GM21360 (cell line): ENCODE measurements at regions not wholly inside any gene's neighbourhood (a gene's known extent, or its start where the extent isn't known, plus 50 kb on each side); places are given as distances from the start of the nearest gene placed in this dataset.
"Not testable (repeated sequence)": the region's sequence is repeated elsewhere in the genome, so short reads cannot be mapped to it uniquely, and the experiment has no call there.

Experiments used
- ATAC-seq: cut with Tn5 transposase; IDR thresholded peaks from one replicate; pipeline ENCODE4 v1.9.1; 2021; ENCODE audit warnings: mild to moderate bottlenecking, moderate library complexity; ENCODE audit not compliant: unreplicated experiment

DNA sequence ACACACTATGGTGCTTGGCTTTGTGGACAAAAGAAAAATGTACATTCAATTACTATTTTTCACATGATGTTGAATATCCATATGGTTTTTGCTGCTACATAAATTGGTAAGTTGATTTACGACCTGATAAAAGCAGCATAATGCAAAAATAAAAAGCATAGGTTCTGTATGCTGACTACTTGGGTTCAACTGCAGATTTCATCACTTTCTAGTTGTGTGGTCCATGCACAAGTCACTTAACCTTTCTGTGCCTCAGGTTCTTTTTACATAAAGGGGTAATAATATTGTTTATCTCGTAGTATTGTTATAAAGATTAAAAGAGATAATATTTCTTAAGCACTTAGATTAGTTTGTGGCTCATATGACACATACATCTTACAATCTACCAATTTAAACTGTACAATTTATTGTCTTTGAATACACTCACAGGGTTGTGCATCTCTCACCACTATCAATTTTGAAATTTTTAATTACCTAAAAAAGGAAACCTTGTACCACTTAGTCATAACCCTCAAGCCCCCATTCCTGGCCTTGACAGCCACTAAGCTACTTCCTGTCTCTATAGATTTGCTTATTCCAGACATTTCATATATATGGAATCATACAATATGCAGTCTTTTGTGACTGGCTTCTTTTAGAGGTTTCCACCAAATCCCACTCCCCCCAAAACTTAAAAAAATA, 1443.9 kb downstream of the SUCLG1 start:
- no peak for ATAC-seq

DNA sequence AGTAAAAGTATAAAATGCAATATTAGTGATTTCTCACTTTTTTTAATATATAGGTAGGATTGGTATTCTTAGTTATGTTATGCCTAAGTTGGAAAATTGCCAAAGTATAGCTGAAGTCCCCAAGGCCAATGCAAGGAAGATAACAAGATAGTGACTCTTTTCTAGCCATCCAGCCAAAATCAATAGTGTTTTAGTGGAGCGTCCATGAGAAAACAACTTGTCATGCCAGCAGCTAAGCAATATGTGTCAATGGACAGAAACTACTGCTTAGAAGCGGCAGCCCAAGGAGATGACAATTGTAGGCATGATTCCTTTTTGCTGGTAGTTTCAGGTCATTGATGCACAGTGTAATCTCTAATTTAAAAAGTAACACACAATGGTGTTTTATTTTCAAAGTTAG, 1444.6 kb downstream of the SUCLG1 start:
- no peak for ATAC-seq

DNA sequence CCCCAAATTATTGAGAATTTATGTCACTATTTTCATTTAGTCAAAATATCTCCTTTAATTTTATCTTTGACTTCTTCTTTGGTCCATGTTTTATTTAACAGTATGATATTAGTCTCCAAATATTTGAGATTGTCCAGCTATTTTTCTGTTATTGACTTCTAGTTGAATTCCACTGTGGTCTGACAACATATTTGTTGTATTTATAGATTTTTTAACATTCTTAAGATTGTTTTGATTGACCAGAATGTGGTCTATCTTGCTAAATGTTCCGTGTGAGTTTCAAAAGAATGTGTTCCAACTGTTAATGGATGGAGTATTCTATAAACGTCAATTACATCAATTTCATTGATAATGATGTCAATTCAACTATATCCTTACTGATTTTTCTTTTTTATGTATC, 1452.1 kb downstream of the SUCLG1 start:
- no peak for ATAC-seq

DNA sequence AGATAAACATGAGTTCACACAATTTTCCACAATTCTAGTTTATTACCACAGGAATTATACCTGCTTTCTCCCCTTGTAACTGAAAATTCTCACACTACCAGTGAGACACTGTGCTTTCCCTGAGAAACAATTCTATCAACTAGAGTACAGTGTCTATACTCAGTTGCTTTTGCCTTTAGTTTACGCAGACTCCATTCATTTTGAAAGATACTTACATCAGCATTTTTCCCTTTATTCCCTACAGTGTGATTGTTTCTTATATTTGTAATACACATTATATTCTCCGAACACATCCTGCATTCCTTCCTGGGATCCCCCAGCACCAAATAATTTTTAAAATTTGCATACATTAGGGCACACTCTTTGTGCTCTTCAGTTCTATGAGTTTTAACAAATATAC, 1455.5 kb downstream of the SUCLG1 start:
- ATAC-seq = no peak

DNA sequence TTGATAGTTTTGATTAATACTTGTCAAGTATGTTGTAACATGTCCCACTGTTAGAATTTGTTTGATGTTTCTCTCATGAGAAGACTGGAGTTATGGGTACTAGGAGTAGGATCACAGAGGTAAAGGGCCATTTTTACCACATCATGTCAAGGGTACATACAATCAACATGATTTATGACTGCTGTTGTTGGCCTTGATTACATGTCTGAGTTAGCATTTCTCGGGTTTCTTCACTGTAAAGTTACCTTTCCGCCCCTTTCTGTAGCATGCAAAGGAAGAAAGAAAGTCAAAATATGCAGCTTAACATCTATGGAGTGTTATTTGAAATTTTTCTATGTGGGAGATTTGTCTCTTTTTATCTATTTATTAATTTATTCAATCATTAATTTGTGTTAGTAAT, 1456.4 kb downstream of the SUCLG1 start:
- ATAC-seq = no peak

DNA sequence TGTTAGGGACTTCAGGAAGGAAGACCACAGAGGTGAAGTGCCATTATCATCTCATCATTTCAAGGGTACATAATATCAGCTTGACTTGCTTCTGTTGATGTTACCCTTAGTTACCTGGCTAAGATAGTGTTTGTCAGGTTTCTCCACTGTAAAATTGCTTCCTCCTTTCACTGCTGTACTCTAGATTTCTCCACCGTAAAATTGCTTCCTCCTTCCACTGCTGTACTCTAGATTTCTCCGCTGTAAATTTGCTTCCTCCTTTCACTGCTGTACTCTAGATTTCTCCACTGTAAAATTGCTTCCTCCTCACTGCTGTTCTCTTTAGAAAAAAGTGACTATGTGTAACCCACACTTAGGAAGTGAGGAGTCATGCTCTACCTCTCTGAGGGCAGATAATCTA, 1460.3 kb downstream of the SUCLG1 start:
- ATAC-seq = no peak

DNA sequence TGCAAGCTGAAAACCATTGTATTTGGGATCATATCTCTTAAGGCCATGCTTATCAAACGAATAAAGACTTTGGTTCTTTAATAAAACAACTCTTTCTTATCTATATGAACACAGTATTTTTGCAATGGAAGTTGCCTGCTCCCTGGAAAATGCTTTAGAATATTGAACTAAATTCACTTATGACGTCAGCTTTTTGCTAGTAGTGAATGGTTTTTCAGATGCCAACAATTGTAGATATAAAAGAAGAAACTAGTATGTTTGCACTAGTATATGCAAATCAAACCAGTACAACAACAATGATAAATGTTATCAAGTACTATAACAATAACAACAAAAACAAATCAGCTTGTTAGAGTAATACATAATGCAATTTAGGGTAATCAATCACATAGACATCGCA, 1462.9 kb downstream of the SUCLG1 start:
- no peak for ATAC-seq

DNA sequence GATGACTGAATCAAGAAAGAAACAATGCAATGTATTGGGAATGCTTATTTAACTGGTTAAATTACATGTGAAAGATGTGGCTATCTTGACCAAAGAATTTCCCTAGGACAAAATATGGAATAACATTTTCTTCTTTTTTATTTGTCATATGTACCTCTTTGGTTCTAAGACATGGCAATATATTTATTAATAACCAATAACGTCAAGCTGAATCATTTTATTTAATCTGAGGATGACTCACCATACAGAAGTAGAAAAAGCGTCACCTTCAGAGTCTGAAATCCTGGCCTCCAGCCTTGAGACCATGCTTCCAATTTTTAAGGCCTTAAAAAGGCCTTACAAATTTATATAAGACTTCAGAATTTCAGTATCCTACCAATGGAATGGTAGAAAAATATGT, 1464.9 kb downstream of the SUCLG1 start:
- no peak for ATAC-seq

DNA sequence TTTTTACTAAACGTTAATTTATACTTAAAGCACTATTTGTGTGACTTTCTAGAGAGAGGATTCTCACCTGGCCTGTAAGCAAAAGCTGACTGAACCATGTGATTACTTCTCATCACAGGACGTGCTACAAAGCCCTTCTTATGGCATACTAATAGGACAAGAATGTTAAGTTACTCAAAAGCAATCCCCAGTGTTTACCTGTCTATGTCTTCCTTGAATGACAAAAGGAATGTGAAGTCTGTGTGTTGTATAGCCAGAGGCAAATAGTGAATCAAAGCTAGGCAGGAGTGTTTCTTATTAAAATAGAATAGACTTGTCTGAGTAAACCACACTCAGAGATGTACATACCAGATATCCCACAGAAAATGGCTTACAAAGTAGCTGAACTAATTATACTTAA, 1465.5 kb downstream of the SUCLG1 start:
- ATAC-seq = no peak

DNA sequence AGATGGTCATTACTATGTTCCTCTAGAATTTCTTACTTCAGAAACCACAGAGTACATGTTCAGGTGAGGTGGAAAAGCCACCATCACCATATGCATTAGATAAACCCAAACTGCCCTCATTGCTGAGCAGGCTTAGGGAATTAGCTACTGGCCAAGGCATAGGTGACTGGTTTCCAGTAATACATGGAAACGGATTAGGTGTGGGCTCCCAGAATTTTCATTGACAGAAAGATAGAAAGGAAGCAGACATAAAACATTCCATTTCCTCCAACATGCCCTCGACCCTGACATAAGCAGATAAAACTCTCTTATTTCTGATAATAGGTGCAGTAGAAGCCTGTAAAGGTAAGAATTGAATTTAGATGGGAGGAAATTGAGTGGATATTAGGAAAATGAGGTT, 1466.1 kb downstream of the SUCLG1 start:
- no peak for ATAC-seq

DNA sequence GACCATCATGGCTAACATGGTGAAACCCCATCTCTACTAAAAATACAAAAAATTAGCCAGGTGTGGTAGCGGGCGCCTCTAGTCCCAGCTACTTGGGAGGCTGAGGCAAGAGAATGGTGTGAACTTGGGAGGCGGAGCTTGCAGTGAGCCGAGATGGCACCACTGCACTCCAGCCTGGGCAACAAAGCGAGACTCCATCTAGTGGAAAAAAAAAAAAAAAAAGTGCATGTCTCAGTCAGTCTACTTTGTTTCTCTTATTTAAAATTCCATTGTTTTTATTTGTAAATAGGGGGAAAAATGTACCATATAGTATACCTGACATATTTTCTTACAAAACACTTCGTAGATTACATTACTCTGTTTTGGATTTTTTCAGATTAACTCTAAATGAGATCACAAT, 1471.4 kb downstream of the SUCLG1 start:
- not testable (repeated sequence) for ATAC-seq

DNA sequence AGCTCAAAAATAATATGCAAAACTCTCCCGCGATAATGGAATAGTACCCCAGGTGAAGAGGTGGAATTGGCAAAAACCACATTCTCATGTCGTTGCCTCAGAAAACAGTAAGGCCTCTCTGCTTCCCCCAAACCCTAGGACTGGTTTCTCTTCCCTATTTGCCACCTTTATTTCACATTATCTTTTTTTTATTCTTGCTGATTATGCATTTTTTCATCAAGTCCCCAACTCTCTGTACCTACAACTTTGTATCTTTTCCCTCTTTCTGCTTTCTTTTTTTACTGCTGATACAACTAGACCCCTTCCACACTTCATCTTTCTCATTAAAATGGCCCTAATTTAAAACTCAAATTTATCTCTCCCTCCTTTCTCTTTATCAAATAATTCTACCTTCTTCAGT, 1472.2 kb downstream of the SUCLG1 start:
- ATAC-seq = no peak

DNA sequence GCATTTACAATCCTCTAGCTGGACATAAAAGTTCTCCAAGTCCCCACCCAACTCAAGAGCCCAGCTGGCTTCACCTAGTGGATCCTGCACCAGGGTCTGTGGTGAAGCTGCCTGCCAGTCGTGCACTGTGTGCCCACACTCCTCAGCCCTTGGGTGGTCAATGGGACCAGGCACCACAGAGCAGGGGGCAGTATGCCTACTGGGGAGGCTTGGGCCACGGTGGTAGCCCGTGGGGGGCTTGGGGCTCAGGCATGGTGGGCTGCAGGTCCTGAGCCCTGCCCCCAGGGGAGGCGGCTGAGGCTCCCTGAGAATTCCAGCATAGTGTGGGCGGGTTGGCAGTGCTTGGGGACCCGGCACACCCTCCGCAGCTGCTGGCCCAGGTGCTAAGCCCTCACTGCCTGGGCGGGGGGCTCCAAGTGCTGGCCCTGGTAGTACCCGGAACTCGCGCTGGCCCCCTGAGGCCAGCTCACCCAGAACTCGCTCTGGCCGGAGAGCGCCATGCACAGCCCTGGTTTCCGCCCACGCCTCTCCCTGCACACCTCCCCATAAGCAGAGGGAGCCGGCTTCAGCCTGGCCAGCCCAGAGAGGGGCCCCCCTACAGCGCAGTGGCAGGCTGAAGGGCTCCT, 1473.4 kb downstream of the SUCLG1 start:
- no peak for ATAC-seq

DNA sequence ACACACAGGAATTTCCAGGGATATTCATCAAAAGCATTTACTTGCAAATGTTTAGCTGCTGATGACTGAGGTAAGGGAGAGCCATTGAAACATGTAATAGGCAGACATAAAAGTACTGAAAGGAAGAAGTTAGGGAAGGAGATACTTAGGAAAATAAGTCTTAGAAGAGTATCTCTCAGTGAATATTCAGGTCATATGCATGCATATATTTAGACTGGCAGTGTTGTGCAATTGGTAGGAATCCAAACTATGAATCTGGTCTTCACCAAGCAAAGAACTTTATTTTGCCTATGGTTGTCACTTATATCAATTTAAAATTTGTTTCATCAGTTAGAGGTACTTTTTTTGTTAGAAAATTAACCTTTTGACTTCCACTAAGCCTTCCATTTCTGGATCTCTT, 1490.7 kb downstream of the SUCLG1 start:
- ATAC-seq = no peak

DNA sequence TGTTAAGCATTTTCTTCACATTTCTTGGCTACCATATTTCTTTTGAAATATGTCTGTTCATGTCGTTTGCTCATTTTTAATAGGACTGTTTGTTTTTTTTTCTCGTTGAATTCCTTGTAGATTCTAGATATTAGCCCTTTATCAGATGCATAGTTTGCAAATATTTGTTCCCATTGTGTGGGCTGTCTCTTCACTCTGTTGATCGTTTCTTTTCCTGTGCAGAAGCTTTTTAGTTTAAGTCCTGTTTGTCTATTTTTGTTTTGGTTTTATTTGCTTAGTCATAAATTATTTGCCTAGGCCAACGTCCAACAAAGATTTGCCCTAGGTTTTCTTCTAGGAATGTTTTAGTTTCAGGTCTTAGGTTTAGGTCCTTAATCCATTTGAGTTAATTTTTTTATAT, 1494.7 kb downstream of the SUCLG1 start:
- no peak for ATAC-seq

DNA sequence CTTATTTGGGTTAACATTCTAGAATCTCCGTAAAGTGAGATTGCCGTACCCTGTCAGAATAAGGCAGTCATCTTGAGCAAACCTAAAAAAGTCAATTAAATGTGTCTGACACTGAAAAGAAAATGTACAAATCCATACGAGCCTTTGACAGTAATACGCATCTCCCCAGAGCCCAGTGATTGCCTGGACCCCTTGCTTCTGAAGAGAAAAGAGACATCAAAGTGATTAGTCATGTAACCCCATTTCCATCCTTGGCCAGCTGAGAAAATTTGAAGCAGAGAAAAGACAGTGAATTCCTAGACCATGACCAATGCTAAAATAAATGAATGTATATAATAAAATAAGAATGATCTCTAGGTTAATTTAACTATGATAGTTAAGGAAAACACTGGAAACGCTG, 1499.4 kb downstream of the SUCLG1 start:
- ATAC-seq = no peak

DNA sequence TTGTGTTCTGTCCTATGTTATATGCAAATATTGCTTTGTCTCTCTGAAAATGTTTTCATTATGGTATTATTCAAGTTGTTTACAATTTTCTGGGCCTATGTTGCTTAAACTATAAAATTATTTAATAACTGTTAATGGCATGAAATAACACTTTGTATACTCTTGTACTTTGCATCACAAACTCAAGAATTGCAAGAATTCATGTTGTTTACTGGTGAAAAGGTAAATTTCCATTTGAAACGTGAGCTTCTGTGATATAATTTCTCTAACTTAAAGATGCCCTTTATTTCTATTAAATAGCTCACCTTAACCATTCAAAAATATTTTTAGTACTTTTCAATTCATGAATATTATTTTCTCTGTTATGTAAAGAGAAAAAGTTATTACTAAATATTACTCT, 1504.2 kb downstream of the SUCLG1 start:
- ATAC-seq = no peak

DNA sequence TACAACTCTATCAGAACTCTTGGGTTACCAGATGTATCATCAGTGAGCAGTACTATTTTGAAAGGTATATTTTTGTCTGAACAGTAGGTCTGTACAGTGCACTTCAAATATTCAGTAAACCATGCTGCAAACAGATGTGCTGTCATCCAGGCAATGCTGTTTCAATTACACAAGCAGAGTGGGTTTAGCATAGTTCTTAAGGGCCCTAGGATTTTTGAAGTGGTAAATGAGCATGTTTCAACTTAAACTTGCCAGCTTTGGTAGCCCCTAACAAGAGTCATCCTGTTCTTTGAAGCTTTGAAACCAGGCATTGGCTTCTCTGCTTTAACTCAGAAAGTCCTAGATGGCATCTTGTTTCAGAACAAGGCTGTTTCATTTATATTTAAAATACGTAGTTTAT, 1519.9 kb downstream of the SUCLG1 start:
- ATAC-seq = no peak

DNA sequence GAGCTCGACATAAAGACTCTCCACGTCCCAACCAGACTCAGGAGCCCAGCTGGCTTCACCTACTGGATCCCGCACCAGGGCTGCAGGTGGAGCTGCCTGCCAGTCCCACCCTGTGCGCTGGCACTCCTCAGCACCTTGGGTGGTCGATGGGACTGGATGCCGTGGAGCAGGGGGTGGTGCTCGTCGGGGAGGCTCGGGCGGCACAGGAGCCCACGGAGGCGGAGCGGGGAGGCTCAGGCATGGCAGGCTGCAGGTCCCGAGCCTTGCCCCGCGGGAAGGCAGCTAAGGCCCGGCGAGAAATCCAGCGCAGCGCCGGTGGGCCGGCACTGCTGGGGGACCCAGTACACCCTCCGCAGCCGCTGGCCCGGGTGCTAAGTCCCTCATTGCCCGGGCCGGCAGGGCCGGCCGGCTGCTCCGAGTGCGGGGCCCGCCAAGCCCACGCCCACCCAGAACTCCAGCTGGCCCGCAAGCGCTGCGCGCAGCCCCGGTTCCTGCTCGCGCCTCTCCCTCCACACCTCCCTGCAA, 1520.7 kb downstream of the SUCLG1 start:
- not testable (repeated sequence) for ATAC-seq

DNA sequence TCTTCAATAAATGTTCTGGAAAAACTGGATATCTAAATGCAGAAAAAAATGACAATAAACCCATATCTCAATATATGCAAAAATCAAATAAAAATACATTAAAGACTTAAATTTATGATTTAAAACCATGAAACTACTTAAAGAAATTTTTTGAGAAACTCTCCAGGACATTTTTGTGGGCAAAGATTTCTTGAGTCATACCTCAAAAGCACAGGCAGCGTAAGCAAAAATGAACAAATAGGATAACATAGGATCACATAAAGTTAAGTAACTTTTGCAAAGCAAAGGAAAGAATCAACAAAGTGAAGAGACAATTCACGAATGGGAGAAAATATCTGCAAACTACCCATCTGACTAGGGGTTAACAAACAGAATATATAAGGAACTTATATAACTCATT, 1545.5 kb downstream of the SUCLG1 start:
- no peak for ATAC-seq

DNA sequence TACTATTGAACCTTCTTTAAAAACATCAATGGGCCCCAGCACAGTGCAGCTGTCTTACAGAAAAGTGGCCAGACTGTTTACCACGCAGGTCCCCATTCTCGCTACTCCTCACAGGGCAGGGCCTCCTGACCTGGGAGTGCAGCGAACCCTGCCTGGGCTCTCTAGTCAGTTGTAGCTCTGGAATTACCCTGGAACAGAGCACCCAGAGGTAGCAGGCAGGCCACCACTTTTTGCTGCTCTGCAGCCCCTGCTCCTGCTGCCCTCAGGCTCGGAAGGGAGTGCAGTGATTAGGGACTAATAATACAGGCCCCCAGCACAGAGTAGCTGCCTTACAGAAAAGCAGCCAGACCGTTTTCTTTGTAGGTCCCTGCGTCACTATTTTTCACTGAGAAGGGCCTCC, 1563.0 kb downstream of the SUCLG1 start:
- ATAC-seq = no peak

DNA sequence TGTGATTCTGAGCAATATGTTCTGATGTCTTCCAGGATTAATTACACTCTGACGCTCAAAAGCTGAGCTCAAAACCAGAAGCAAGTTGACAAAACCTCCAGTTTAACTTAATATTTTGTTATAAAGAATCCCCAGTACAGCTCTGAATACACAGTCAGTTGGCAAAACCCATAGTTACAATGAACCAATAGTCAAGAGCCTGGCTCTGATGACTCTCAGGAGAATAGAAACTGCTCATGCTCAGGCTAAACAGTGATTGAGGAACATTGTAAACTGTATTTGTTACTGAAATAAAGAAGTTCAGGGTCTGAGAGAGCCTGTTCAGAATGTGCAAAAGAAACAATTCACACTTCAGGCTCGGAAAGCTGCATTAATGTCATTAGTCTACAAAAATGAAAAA, 1565.9 kb downstream of the SUCLG1 start:
- ATAC-seq = no peak

DNA sequence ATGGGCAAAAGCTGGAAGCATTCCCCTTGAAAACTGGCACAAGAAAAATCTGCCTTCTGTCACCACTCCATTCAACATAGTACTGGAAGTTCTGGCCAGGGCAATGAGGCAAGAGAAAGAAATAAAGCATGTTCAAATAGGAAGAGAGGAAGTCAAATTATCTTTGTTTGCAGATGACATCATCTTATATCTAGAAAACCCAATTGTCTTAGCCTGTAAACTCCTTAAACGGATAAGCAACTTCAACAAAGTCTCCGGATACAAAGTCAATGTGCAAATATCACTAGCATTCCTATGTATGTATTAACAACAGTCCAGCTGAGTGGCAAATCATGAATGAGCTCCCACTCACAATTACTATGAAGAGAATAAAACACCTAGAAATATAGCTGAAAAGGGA, 1579.3 kb downstream of the SUCLG1 start:
- ATAC-seq = no peak
